ENCODE measurements at regions not wholly inside any gene's neighbourhood (a gene's known extent, or its start where the extent isn't known, plus 50 kb on each side); places are given as distances from the start of the nearest gene placed in this dataset.
"Not testable (repeated sequence)": the region's sequence is repeated elsewhere in the genome, so short reads cannot be mapped to it uniquely, and the experiment has no call there.

- no peak for DNase-seq
- ATAC-seq: no peak
These were observed 259.6 kb downstream of the IGSF11 start for GRCh38 chr3:118775021-118775420.

- DNase-seq (no peak), ATAC-seq (no peak)
These were observed 256.4 kb downstream of the IGSF11 start for GRCh38 chr3:118778201-118778600.

- ATAC-seq (no peak), DNase-seq (no peak)
These were observed 253.4 kb downstream of the IGSF11 start for GRCh38 chr3:118781232-118781631.

GRCh38 chr3:118781839-118782238 is 252.8 kb downstream of the IGSF11 start:
- ATAC-seq (no peak), DNase-seq (no peak)

- ATAC-seq (no peak), DNase-seq (no peak)
These were observed 251.9 kb downstream of the IGSF11 start for GRCh38 chr3:118782755-118783202.

GRCh38 chr3:118785415-118785814 is 249.2 kb downstream of the IGSF11 start:
- DNase-seq (no peak), ATAC-seq (no peak)

GRCh38 chr3:118791246-118791645 is 243.4 kb downstream of the IGSF11 start:
- no peak for DNase-seq
- ATAC-seq: no peak

- ATAC-seq (no peak), DNase-seq (no peak)
These were observed 242.5 kb downstream of the IGSF11 start for GRCh38 chr3:118792191-118792590.

- DNase-seq (no peak), ATAC-seq (no peak)
These were observed 241.5 kb downstream of the IGSF11 start for GRCh38 chr3:118793176-118793575.

GRCh38 chr3:118799303-118799702 is 235.3 kb downstream of the IGSF11 start:
- no peak for DNase-seq
- no peak for ATAC-seq

GRCh38 chr3:118801899-118802298 is 232.7 kb downstream of the IGSF11 start:
- ATAC-seq (no peak), DNase-seq (no peak)

GRCh38 chr3:118802325-118803095 is 232.1 kb downstream of the IGSF11 start:
- no peak for ATAC-seq

GRCh38 chr3:118803096-118803476 is 231.6 kb downstream of the IGSF11 start:
- DNase-seq: no peak
- no peak for ATAC-seq

More at GRCh38 chr3:118802325-118803095, 232.1 kb downstream of the IGSF11 start:
- no peak for DNase-seq

GRCh38 chr3:118805007-118805406 is 229.6 kb downstream of the IGSF11 start:
- no peak for ATAC-seq
- DNase-seq: no peak

GRCh38 chr3:118806423-118806822 is 228.2 kb downstream of the IGSF11 start:
- DNase-seq (no peak), ATAC-seq (no peak)

GRCh38 chr3:118807349-118807748 is 227.3 kb downstream of the IGSF11 start:
- not testable (repeated sequence) for ATAC-seq, DNase-seq

GRCh38 chr3:118808723-118809122 is 225.9 kb downstream of the IGSF11 start:
- DNase-seq (no peak), ATAC-seq (no peak)

- ATAC-seq: no peak
These were observed 224.7 kb downstream of the IGSF11 start for GRCh38 chr3:118809696-118810498.

GRCh38 chr3:118810499-118811035 is 224.1 kb downstream of the IGSF11 start:
- ATAC-seq (no peak), DNase-seq (no peak)

More at GRCh38 chr3:118809696-118810498, 224.7 kb downstream of the IGSF11 start:
- DNase-seq: no peak

- ATAC-seq (no peak), DNase-seq (no peak)
These were observed 223.4 kb downstream of the IGSF11 start for GRCh38 chr3:118811236-118811732.

- no peak for DNase-seq
- no peak for ATAC-seq
These were observed 221.2 kb downstream of the IGSF11 start for GRCh38 chr3:118813472-118813871.

GRCh38 chr3:118817748-118818165 is 216.9 kb downstream of the IGSF11 start:
- ATAC-seq: no peak
- peak; percentile 27 for DNase-seq

- DNase-seq (no peak), ATAC-seq (no peak)
These were observed 216.3 kb downstream of the IGSF11 start for GRCh38 chr3:118818386-118818785.
